A673 (cell line): ENCODE measurements at regions not wholly inside any gene's neighbourhood (a gene's known extent, or its start where the extent isn't known, plus 50 kb on each side); places are given as distances from the start of the nearest gene placed in this dataset.
"Not testable (repeated sequence)": the region's sequence is repeated elsewhere in the genome, so short reads cannot be mapped to it uniquely, and the experiment has no call there.

ENCODE experiments used
- EZH2 ChIP-seq: fragments of 200-600 bp; sonication (generic); IDR thresholded peaks from 2 replicates; pipeline ENCODE4 v1.6.1; 2017; ENCODE audit warnings: borderline replicate concordance, low read depth, mild to moderate bottlenecking, mixed read lengths, antibody characterized with exemption, low read length; ENCODE audit not compliant: poor library complexity, severe bottlenecking
- TF ChIP-seq, protein P1 (sequence below): fragments of 300-800, 200-600 bp; sonication (generic); conservative IDR thresholded peaks from 2 replicates; pipeline ENCODE4 v1.5.1; 2017; ENCODE audit warnings: low read depth, mild to moderate bottlenecking, antibody characterized with exemption, low read length, moderate library complexity, mixed read lengths

DNA sequence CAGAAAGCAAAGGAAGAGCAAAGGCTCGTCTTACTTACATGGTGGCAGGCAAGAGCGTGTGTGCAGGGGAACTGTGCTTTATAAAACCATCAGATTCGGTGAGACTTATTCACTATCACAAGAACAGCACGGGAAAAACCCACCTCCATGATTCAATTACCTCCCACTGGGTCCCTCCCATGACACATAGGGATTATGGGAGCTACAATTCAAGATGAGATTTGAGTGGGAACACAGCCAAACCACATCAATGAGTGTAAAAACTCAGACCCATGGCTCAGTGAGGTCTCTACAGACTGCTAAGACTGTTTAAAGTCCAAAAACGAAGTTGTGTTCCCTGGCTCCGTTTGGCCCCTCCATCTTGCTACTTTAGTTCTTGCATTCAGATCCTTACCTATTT, 79.2 kb upstream of the MINDY3 start:
- TF ChIP-seq, protein P1, sequence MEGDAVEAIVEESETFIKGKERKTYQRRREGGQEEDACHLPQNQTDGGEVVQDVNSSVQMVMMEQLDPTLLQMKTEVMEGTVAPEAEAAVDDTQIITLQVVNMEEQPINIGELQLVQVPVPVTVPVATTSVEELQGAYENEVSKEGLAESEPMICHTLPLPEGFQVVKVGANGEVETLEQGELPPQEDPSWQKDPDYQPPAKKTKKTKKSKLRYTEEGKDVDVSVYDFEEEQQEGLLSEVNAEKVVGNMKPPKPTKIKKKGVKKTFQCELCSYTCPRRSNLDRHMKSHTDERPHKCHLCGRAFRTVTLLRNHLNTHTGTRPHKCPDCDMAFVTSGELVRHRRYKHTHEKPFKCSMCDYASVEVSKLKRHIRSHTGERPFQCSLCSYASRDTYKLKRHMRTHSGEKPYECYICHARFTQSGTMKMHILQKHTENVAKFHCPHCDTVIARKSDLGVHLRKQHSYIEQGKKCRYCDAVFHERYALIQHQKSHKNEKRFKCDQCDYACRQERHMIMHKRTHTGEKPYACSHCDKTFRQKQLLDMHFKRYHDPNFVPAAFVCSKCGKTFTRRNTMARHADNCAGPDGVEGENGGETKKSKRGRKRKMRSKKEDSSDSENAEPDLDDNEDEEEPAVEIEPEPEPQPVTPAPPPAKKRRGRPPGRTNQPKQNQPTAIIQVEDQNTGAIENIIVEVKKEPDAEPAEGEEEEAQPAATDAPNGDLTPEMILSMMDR = not testable (repeated sequence)
- TF ChIP-seq EZH2 = not testable (repeated sequence)
